Naive thymus-derived CD4-positive, alpha-beta T cell (primary cell): ENCODE measurements at regions not wholly inside any gene's neighbourhood (a gene's known extent, or its start where the extent isn't known, plus 50 kb on each side); places are given as distances from the start of the nearest gene placed in this dataset.

ENCODE experiments used
- ATAC-seq: fragments of 150-1000 bp; cut with Tn5 transposase; 2 replicates; pipeline ENCODE4 v1.10.0; 2021; ENCODE audit warnings: mild to moderate bottlenecking, moderate library complexity
- CTCF ChIA-PET: fragments of 350-600 bp; sonication (Branson Sonifier 250); formaldehyde crosslinking; loops from one replicate; lab custom pipeline; 2021; ENCODE audit warnings: antibody characterized with exemption; lab: Charles Lee
- POLR2A ChIA-PET: fragments of 350-600 bp; sonication (Branson Sonifier 250); formaldehyde crosslinking; loops from one replicate; lab custom pipeline; 2021; ENCODE audit warnings: antibody characterized with exemption, inconsistent platforms; lab: Charles Lee
- DNase-seq, 9 donors: peaks; one replicate each; pipeline versions ENCODE4 v3.0.0 to v3.0.0-alpha.2; 2020 to 2022; ENCODE audit warnings: mixed read lengths in 1 of 9
- H3K27ac ChIP-seq: one replicate; pipeline ENCODE4 v1.7.0; 2013; ENCODE audit warnings: mild to moderate bottlenecking, low read depth, low read length, moderate library complexity
- H3K27me3 ChIP-seq, 2 donors: one replicate each; pipeline ENCODE4 v1.7.0; 2013; ENCODE audit warnings: low read length in 2 of 2, mild to moderate bottlenecking in 2 of 2, moderate library complexity in 2 of 2; ENCODE audit not compliant: control insufficient read depth in 2 of 2, insufficient read depth in 2 of 2
- H3K36me3 ChIP-seq, 3 experiments: 1 replicate in 2 of 3; 2 replicates in 1 of 3; pipeline ENCODE4 v1.7.0; 2013; ENCODE audit warnings: low read length in 3 of 3, mild to moderate bottlenecking in 3 of 3, moderate library complexity in 1 of 3; ENCODE audit not compliant: insufficient read depth in 3 of 3, control insufficient read depth in 2 of 3
- H3K4me1 ChIP-seq, 2 donors: one replicate each; pipeline ENCODE4 v1.7.0; 2013; ENCODE audit warnings: low read length in 2 of 2, mild to moderate bottlenecking in 2 of 2, moderate library complexity in 1 of 2; ENCODE audit not compliant: control insufficient read depth in 2 of 2, insufficient read depth in 2 of 2
- H3K4me3 ChIP-seq: 2 replicates; pipeline ENCODE4 v1.7.0; 2013; ENCODE audit warnings: mild to moderate bottlenecking, low read length
- H3K9me3 ChIP-seq, 3 experiments: 1 replicate in 2 of 3; 2 replicates in 1 of 3; pipeline ENCODE4 v1.7.0; 2013; ENCODE audit warnings: low read length in 3 of 3; ENCODE audit not compliant: control insufficient read depth in 2 of 3
- H3K27ac Mint-ChIP-seq, 9 donors: one replicate each; pipeline ENCODE4 v1.8.0; 2020 to 2022; ENCODE audit warnings: mixed read lengths in 9 of 9, mild to moderate bottlenecking in 8 of 9, moderate library complexity in 5 of 9, inconsistent platforms in 2 of 9
- H3K27me3 Mint-ChIP-seq, 5 donors: one replicate each; pipeline ENCODE4 v1.8.0; 2021 to 2022; ENCODE audit warnings: mixed read lengths in 5 of 5, mild to moderate bottlenecking in 1 of 5
- H3K36me3 Mint-ChIP-seq, 5 donors: one replicate each; pipeline ENCODE4 v1.8.0; 2020 to 2022; ENCODE audit warnings: mixed read lengths in 5 of 5, mild to moderate bottlenecking in 3 of 5, inconsistent platforms in 1 of 5
- H3K4me1 Mint-ChIP-seq, 7 donors: one replicate each; pipeline ENCODE4 v1.8.0; 2020 to 2022; ENCODE audit warnings: mixed read lengths in 7 of 7, mild to moderate bottlenecking in 3 of 7, inconsistent platforms in 1 of 7
- H3K4me3 Mint-ChIP-seq, 10 donors: one replicate each; pipeline ENCODE4 v1.8.0; 2020 to 2022; ENCODE audit warnings: mild to moderate bottlenecking in 10 of 10, mixed read lengths in 10 of 10, moderate library complexity in 6 of 10, inconsistent platforms in 2 of 10
- H3K9me3 Mint-ChIP-seq, 11 donors: one replicate each; pipeline ENCODE4 v1.8.0; 2020 to 2022; ENCODE audit warnings: mixed read lengths in 11 of 11, mild to moderate bottlenecking in 4 of 11, inconsistent platforms in 1 of 11, moderate library complexity in 1 of 11
- intact Hi-C, 2 donors: fragments of 100-400 bp; cut with micrococcal nuclease; formaldehyde crosslinking; loops; one replicate each; pipeline ENCODE4 v1.15.1; 2023

- POLR2A ChIA-PET, result no interaction called here
- no peaks in the 10 kb centered on the region for H3K9me3 ChIP-seq
- H3K27ac Mint-ChIP-seq, result no peak overlapping the region
Observed at GRCh38 chr15:96225642-96226259, 104.7 kb upstream of the NR2F2 start.

DNA sequence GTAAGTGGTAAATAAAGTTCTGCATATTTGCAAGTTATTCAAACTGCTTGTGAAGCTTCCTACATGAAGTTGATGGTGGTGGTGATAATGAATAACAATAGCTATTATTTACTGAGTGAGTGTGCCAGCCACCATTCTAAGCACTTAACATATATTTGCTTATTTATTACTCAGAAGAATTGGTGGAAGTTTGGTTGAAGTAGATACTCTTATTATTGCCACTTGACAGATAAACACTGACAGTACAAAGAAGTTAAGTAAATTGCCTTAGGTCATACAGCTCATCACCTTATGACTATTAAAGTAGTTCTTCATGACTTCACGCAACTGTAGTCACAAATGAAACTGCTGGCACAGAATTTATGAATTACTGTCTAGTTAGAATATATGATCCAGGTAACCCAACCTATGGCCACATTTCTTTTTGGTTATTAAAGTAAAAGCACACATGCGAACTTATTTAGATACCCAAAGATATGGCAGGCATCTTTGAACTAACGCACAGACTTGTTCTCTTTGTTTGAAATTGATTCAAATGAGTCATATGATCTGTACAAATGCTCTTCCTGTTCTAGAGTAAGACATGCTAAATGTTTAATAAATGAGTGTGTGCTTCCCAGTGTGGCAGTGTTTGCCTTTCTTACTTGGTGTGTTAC lies 99.8 kb upstream of the NR2F2 start:
- Histone ChIP-seq H3K4me1 (no peaks in the 10 kb centered on the region), H3K9me3 (no peaks in the 10 kb centered on the region), H3K27me3 (no peaks in the 10 kb centered on the region), H3K36me3 (no peaks in the 10 kb centered on the region), H3K27ac (no peak overlapping the region), H3K4me3 (no peak overlapping the region)
- intact Hi-C loops, result no loop called here
- ATAC-seq (no peak), DNase-seq (no peak)
- Mint-ChIP-seq H3K9me3 (peaks cover 0 to 6% (median 0%) of the 10 kb centered on the region in 11 donors), H3K27ac (no peak overlapping the region), H3K4me3 (no peak overlapping the region), H3K36me3 (no peaks in the 10 kb centered on the region), H3K27me3 (peaks cover 0 to 15% (median 5%) of the 10 kb centered on the region in 5 donors), H3K4me1 (no peaks in the 10 kb centered on the region)
- ChIA-PET POLR2A (no interaction called here), CTCF (no interaction called here)

More at GRCh38 chr15:96225642-96226259, 104.7 kb upstream of the NR2F2 start:
- peaks cover 0 to 6% (median 0%) of the 10 kb centered on the region in 11 donors for H3K9me3 Mint-ChIP-seq
- no peak for ATAC-seq
- no peaks in the 10 kb centered on the region for H3K36me3 ChIP-seq
- CTCF ChIA-PET, result no interaction called here
- H3K4me1 ChIP-seq, result no peaks in the 10 kb centered on the region
- no peaks in the 10 kb centered on the region for H3K36me3 Mint-ChIP-seq
- H3K4me3 Mint-ChIP-seq, result no peak overlapping the region
- intact Hi-C loops, result no loop called here
- no peaks in the 10 kb centered on the region for H3K27me3 ChIP-seq
- no peak for DNase-seq
- peaks cover 0 to 31% (median 22%) of the 10 kb centered on the region in 5 donors for H3K27me3 Mint-ChIP-seq
- H3K4me3 ChIP-seq, result no peak overlapping the region
- no peak overlapping the region for H3K27ac ChIP-seq
- no peaks in the 10 kb centered on the region for H3K4me1 Mint-ChIP-seq

DNA sequence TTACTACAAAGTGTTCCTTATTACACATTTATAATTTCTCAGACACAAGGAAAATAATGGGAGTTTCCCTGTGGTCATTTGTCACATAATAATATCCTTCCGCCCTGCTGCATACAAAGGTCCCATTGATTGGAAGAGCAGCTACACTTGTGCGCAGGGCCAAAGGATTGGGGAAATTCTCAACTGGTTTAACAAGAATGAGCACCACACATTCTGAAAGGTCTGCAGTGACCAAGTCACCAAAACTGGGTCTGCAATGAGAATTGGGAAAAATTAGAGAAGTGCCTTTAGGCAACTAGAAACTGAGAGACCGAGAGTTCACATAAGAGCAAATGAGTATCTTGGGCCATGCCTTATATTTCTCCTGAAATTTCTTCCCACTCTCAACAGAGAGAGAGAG lies 98.2 kb upstream of the NR2F2 start:
- Histone ChIP-seq H3K27ac (no peak overlapping the region), H3K36me3 (no peaks in the 10 kb centered on the region), H3K27me3 (no peaks in the 10 kb centered on the region), H3K4me3 (no peak overlapping the region), H3K9me3 (no peaks in the 10 kb centered on the region), H3K4me1 (no peaks in the 10 kb centered on the region)
- CTCF ChIA-PET, result no interaction called here
- ATAC-seq (no peak), DNase-seq (no peak)
- intact Hi-C loops, result no loop called here
- no peaks in the 10 kb centered on the region for H3K4me1 Mint-ChIP-seq
- peaks cover 0 to 6% (median 0%) of the 10 kb centered on the region in 11 donors for H3K9me3 Mint-ChIP-seq
- POLR2A ChIA-PET, result no interaction called here
- H3K36me3 Mint-ChIP-seq, result no peaks in the 10 kb centered on the region
- H3K4me3 Mint-ChIP-seq, result no peak overlapping the region
- H3K27ac Mint-ChIP-seq, result no peak overlapping the region
- peaks cover 0 to 15% (median 0%) of the 10 kb centered on the region in 5 donors for H3K27me3 Mint-ChIP-seq

GRCh38 chr15:96234109-96234892 lies 96.2 kb upstream of the NR2F2 start:
- peaks cover 0 to 4% (median 0%) of the 10 kb centered on the region in 11 donors for H3K9me3 Mint-ChIP-seq
- H3K4me1 Mint-ChIP-seq, result no peaks in the 10 kb centered on the region
- ATAC-seq (no peak), DNase-seq (no peak)
- Histone ChIP-seq H3K9me3 (no peaks in the 10 kb centered on the region), H3K27ac (no peak overlapping the region), H3K27me3 (no peaks in the 10 kb centered on the region), H3K4me3 (no peak overlapping the region), H3K4me1 (no peaks in the 10 kb centered on the region), H3K36me3 (no peaks in the 10 kb centered on the region)
- no peak overlapping the region for H3K27ac Mint-ChIP-seq
- intact Hi-C loops, result no loop called here
- H3K36me3 Mint-ChIP-seq, result no peaks in the 10 kb centered on the region
- CTCF ChIA-PET, result no interaction called here
- no peak overlapping the region for H3K4me3 Mint-ChIP-seq
- H3K27me3 Mint-ChIP-seq, result peaks cover 0 to 12% (median 0%) of the 10 kb centered on the region in 5 donors
- POLR2A ChIA-PET, result no interaction called here

GRCh38 chr15:96237002-96237401 lies 93.5 kb upstream of the NR2F2 start:
- Mint-ChIP-seq H3K9me3 (peaks cover 0 to 1% (median 0%) of the 10 kb centered on the region in 11 donors), H3K27me3 (peaks cover 0 to 17% (median 0%) of the 10 kb centered on the region in 5 donors), H3K4me1 (no peaks in the 10 kb centered on the region), H3K4me3 (no peak overlapping the region), H3K27ac (no peak overlapping the region), H3K36me3 (no peaks in the 10 kb centered on the region)
- CTCF ChIA-PET, result no interaction called here
- Histone ChIP-seq H3K9me3 (no peaks in the 10 kb centered on the region), H3K36me3 (no peaks in the 10 kb centered on the region), H3K27me3 (no peaks in the 10 kb centered on the region), H3K4me3 (no peak overlapping the region), H3K4me1 (no peaks in the 10 kb centered on the region), H3K27ac (no peak overlapping the region)
- DNase-seq (no peak), ATAC-seq (no peak)
- POLR2A ChIA-PET, result no interaction called here
- intact Hi-C loops, result no loop called here

DNA sequence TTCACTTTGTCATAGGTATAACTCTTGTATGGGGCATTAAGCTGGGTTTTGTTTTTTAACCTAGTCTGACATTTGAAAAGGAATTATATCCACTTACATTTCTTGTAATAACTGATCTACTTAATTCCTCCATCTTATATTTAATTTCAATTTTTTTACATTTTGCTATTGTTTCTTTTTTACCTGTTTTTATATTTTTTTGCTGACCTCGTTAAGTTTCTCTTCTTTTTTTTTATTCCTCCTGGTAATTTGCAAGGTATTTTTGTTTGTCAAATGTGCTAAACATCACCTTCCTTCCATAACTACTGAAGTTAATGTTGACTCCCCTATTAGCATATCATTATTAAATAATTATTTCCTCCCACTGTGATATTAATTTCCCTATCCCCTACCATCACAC lies 87.7 kb upstream of the NR2F2 start:
- no peak overlapping the region for H3K4me3 Mint-ChIP-seq
- intact Hi-C loops, result no loop called here
- H3K27ac ChIP-seq, result no peak overlapping the region
- H3K4me1 ChIP-seq, result no peaks in the 10 kb centered on the region
- H3K36me3 Mint-ChIP-seq, result peaks cover 0 to 6% (median 0%) of the 10 kb centered on the region in 5 donors
- no peaks in the 10 kb centered on the region for H3K27me3 ChIP-seq
- POLR2A ChIA-PET, result no interaction called here
- no peaks in the 10 kb centered on the region for H3K4me1 Mint-ChIP-seq
- no peaks in the 10 kb centered on the region for H3K9me3 ChIP-seq
- H3K27me3 Mint-ChIP-seq, result peaks cover 0 to 30% (median 25%) of the 10 kb centered on the region in 5 donors
- peaks cover 0 to 21% (median under 1%) of the 10 kb centered on the region in 11 donors for H3K9me3 Mint-ChIP-seq
- ATAC-seq (no peak), DNase-seq (no peak)
- CTCF ChIA-PET, result no interaction called here
- no peak overlapping the region for H3K4me3 ChIP-seq
- H3K36me3 ChIP-seq, result no peaks in the 10 kb centered on the region
- H3K27ac Mint-ChIP-seq, result no peak overlapping the region
